Lower leg skin (tissue), 4 donors: ENCODE measurements at regions not wholly inside any gene's neighbourhood (a gene's known extent, or its start where the extent isn't known, plus 50 kb on each side); places are given as distances from the start of the nearest gene placed in this dataset.
"Not testable (repeated sequence)": the region's sequence is repeated elsewhere in the genome, so short reads cannot be mapped to it uniquely, and the experiment has no call there.

Experiments used
- DNase-seq, 2 donors: peaks; one replicate each; pipeline ENCODE4 v3.0.0-alpha.2; 2019; ENCODE audit warnings: low spot score in 2 of 2
- H3K4me3 ChIP-seq: fragments of 200-600 bp; sonication (generic); 2 replicates; pipeline ENCODE4 v1.5.1; 2017; ENCODE audit warnings: mild to moderate bottlenecking, low read depth; ENCODE audit not compliant: poor library complexity, severe bottlenecking
- POLR2A ChIP-seq, 2 donors: fragments of 450-650 bp; IDR thresholded peaks; one replicate each; pipeline ENCODE4 v1.6.1; 2016 to 2017; ENCODE audit warnings: antibody characterized with exemption in 2 of 2, mild to moderate bottlenecking in 1 of 2, moderate library complexity in 1 of 2
- WGBS, 2 donors: methylation state at CpG; one replicate each; pipeline ENCODE4 v1.1.5; 2018; 5-methylcytosine and 5-hydroxymethylcytosine counted together
- intact Hi-C: fragments of 100-400 bp; cut with DNase I; formaldehyde crosslinking; loops from one replicate; pipeline ENCODE4 v1.15.0; 2023; ENCODE audit warnings: low total_unique reads
- TF ChIP-seq, protein P1 (sequence below), 3 donors: fragments of 450-650 bp; IDR thresholded peaks; one replicate each; pipeline ENCODE4 v1.5.1; 2016; ENCODE audit warnings: antibody characterized with exemption in 3 of 3, mild to moderate bottlenecking in 3 of 3, moderate library complexity in 2 of 3

- intact Hi-C loops: no loop called here
- DNase-seq: no peak
- H3K4me3 ChIP-seq: no peak overlapping the region
- 35 to 40% methylated on average over 7 of the region's 7 CpGs for WGBS, 2 donors
- TF ChIP-seq, protein P1, sequence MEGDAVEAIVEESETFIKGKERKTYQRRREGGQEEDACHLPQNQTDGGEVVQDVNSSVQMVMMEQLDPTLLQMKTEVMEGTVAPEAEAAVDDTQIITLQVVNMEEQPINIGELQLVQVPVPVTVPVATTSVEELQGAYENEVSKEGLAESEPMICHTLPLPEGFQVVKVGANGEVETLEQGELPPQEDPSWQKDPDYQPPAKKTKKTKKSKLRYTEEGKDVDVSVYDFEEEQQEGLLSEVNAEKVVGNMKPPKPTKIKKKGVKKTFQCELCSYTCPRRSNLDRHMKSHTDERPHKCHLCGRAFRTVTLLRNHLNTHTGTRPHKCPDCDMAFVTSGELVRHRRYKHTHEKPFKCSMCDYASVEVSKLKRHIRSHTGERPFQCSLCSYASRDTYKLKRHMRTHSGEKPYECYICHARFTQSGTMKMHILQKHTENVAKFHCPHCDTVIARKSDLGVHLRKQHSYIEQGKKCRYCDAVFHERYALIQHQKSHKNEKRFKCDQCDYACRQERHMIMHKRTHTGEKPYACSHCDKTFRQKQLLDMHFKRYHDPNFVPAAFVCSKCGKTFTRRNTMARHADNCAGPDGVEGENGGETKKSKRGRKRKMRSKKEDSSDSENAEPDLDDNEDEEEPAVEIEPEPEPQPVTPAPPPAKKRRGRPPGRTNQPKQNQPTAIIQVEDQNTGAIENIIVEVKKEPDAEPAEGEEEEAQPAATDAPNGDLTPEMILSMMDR (IDR thresholded peaks at IDR 0.05): no peak
- no peak for TF ChIP-seq POLR2A (IDR thresholded peaks at IDR 0.05)
Measured at GRCh38 chrX:45621376-45622041, 420.8 kb upstream of the DIPK2B start.

- intact Hi-C loops: no loop called here
Measured at GRCh38 chrX:45619290-45619689, 418.6 kb upstream of the DIPK2B start.

DNA sequence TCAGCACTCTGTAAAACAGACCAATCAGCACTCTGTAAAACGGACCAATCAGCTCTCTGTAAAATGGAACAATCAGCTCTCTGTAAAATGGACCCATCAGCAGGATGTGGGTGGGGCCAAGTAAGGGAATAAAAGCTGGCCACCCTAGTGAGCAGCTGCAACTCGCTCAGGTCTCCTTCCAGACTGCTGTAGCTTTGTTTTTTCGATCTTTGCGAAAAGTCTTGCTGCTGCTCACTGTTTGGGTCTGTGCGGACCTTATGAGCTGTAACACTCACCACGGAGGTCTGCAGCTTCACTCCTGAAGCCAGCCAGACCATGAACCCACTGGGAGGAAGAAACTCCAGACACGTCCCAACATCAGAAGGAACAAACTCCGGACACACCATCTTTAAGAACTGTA is 414.9 kb upstream of the DIPK2B start:
- intact Hi-C loops, H3K4me3 ChIP-seq, DNase-seq: not testable (repeated sequence)
- WGBS, 2 donors: 85 to 92% methylated on average over 8 of the region's 8 CpGs

More at GRCh38 chrX:45619290-45619689, 418.6 kb upstream of the DIPK2B start:
- TF ChIP-seq, protein P1 (IDR thresholded peaks at IDR 0.05): no peak
- TF ChIP-seq POLR2A (IDR thresholded peaks at IDR 0.05): no peak
- H3K4me3 ChIP-seq: no peak overlapping the region
- 25 to 29% methylated on average over 2 of the region's 2 CpGs for WGBS, 2 donors
- no peak for DNase-seq

DNA sequence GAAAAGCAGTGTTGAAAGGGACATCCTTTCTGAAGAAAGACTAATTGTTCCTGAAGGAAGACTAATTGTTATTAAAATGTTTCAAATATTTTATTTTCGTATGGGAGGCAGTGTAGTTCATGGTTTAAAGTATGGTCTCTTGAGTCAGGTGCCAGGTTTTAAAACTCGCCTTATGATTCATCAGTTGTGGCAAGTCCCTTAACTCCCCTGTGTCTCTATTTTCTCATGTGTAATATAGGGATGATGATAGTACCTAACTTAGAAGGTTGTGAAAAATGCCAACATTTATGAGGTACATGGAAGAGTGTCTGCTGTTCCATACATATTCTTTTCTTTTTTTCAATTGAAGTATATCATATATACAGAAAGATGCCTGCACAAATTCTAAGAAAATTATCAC is 414.2 kb upstream of the DIPK2B start:
- intact Hi-C loops: no loop called here
- no peak for DNase-seq
- H3K4me3 ChIP-seq: no peak overlapping the region
- 48 to 55% methylated on average over 2 of the region's 2 CpGs for WGBS, 2 donors
- TF ChIP-seq POLR2A (IDR thresholded peaks at IDR 0.05): no peak
- TF ChIP-seq, protein P1 (IDR thresholded peaks at IDR 0.05): no peak

- H3K4me3 ChIP-seq: no peak overlapping the region
- intact Hi-C loops: no loop called here
- DNase-seq: no peak
- no peak for TF ChIP-seq POLR2A (IDR thresholded peaks at IDR 0.05)
- TF ChIP-seq, protein P1 (IDR thresholded peaks at IDR 0.05): no peak
- WGBS, 2 donors: 49 to 51% methylated on average over 2 of the region's 2 CpGs
Measured at GRCh38 chrX:45602151-45602550, 401.5 kb upstream of the DIPK2B start.

GRCh38 chrX:45601052-45601451 is 400.4 kb upstream of the DIPK2B start:
- TF ChIP-seq POLR2A (IDR thresholded peaks at IDR 0.05): no peak
- 59 to 84% methylated on average over 5 of the region's 5 CpGs for WGBS, 2 donors
- no peak overlapping the region for H3K4me3 ChIP-seq
- DNase-seq: no peak
- intact Hi-C loops: no loop called here

DNA sequence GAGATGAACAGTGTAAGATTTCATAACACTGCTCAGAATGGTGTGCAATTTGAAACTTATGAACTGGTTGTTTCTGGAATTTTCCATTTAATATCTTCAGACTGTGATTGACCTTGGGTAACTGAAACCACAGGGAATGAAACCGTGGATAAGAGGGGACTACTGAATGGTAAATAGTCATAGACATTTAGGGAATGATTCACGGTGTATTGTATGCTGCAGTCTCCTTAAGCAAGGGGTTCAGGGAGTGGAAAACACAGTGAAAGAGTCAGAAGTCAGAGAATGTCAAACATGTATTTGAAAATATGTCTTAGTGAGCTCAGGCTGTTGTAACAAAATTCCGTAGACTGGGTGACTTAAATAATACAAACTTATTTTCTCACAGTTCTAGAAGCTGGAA is 398.2 kb upstream of the DIPK2B start:
- WGBS, 2 donors: 76 to 96% methylated on average over 3 of the region's 3 CpGs
- TF ChIP-seq, protein P1 (IDR thresholded peaks at IDR 0.05): no peak
- TF ChIP-seq POLR2A (IDR thresholded peaks at IDR 0.05): no peak
- no peak for DNase-seq
- no peak overlapping the region for H3K4me3 ChIP-seq
- intact Hi-C loops: no loop called here
